Endothelial cell of umbilical vein (primary cell): ENCODE measurements at regions not wholly inside any gene's neighbourhood (a gene's known extent, or its start where the extent isn't known, plus 50 kb on each side); places are given as distances from the start of the nearest gene placed in this dataset.

Experiments
- BruUV-seq: library from RNA; stranded (reverse); fragments of 400-500 nt; replicated peaks from 2 replicates; lab custom pipeline; 2021; lab: Mats Ljungman, UMichigan
- CTCF ChIA-PET: fragments of 300-600, 350-600 bp; sonication (Branson Sonifier 250); formaldehyde crosslinking; loops from one replicate; lab custom pipeline; 2021; ENCODE audit warnings: antibody characterized with exemption, inconsistent platforms; lab: Charles Lee
- POLR2A ChIA-PET: fragments of 300-600, 350-600 bp; sonication (Branson Sonifier 250); formaldehyde crosslinking; loops from one replicate; lab custom pipeline; 2021; ENCODE audit warnings: antibody characterized with exemption, inconsistent platforms; lab: Charles Lee
- DNase-seq: peaks from one replicate; pipeline ENCODE4 v3.0.0-alpha.2; 2011; ENCODE audit warnings: low read depth, low spot score
- FAIRE-seq: peaks from 2 replicates; lab custom pipeline; 2011; peaks lifted over from hg19 to GRCh38; lab: Jason Lieb, UNC
- H2AFZ ChIP-seq: 2 replicates; pipeline ENCODE4 v1.6.0; 2012; ENCODE audit warnings: low read depth, low read length, control low read depth, inconsistent platforms
- H3K27ac ChIP-seq: 2 replicates; pipeline ENCODE4 v1.5.1; 2011; ENCODE audit warnings: low read depth, mild to moderate bottlenecking, control low read depth, low read length, moderate library complexity; ENCODE audit not compliant: insufficient read depth
- H3K27me3 ChIP-seq, 2 experiments: 2 replicates each; pipeline versions ENCODE4 v1.6.0 to v1.6.1; 2011; ENCODE audit warnings: low read length in 2 of 2, mixed read lengths in 1 of 2; ENCODE audit not compliant: control insufficient read depth in 2 of 2, insufficient read depth in 2 of 2
- H3K36me3 ChIP-seq, 2 experiments: 2 replicates in 1 of 2; 3 replicates in 1 of 2; pipeline ENCODE4 v1.5.1; 2011; ENCODE audit warnings: low read length in 2 of 2, mild to moderate bottlenecking in 1 of 2, moderate library complexity in 1 of 2; ENCODE audit not compliant: control insufficient read depth in 2 of 2, insufficient read depth in 2 of 2; ENCODE audit errors: extremely low read depth in 1 of 2
- H3K4me1 ChIP-seq: 3 replicates; pipeline ENCODE4 v1.5.1; 2011; ENCODE audit warnings: mild to moderate bottlenecking, low read length; ENCODE audit not compliant: control insufficient read depth, insufficient read depth; ENCODE audit errors: extremely low read depth
- H3K4me2 ChIP-seq: 2 replicates; pipeline ENCODE4 v1.6.1; 2011; ENCODE audit warnings: low read length, control low read depth, mixed read lengths; ENCODE audit not compliant: insufficient read depth
- H3K4me3 ChIP-seq, 3 experiments: fragments of 200-600 bp in 1 of 3; sonication (generic), shearing (Covaris generic) in 1 of 3; replicated peaks in 1 of 3; 2 replicates each; pipeline ENCODE4 v1.5.1; 2011 to 2016; ENCODE audit warnings: control low read depth in 3 of 3, low read length in 3 of 3, mild to moderate bottlenecking in 2 of 3, inconsistent platforms in 1 of 3, low read depth in 1 of 3, moderate library complexity in 1 of 3; ENCODE audit not compliant: insufficient read depth in 1 of 3
- H3K79me2 ChIP-seq: 2 replicates; pipeline ENCODE4 v1.6.0; 2012; ENCODE audit warnings: low read length, inconsistent platforms; ENCODE audit not compliant: control insufficient read depth, insufficient read depth
- H3K9ac ChIP-seq: replicated peaks from 2 replicates; pipeline ENCODE3; 2011; ENCODE audit warnings: low read length, control low read depth; ENCODE audit not compliant: insufficient read depth; ENCODE audit errors: extremely low read depth
- H3K9me1 ChIP-seq: replicated peaks from 3 replicates; pipeline ENCODE4 v1.6.0; 2011; ENCODE audit warnings: mild to moderate bottlenecking, low read length; ENCODE audit not compliant: control insufficient read depth, insufficient read depth; ENCODE audit errors: extremely low read depth
- H3K9me3 ChIP-seq: replicated peaks from 2 replicates; pipeline ENCODE4 v1.5.1; 2012; ENCODE audit warnings: low read length, inconsistent platforms; ENCODE audit not compliant: control insufficient read depth, insufficient read depth
- H4K20me1 ChIP-seq: replicated peaks from 2 replicates; pipeline ENCODE3; 2011; ENCODE audit warnings: mild to moderate bottlenecking, low read length; ENCODE audit not compliant: control insufficient read depth, insufficient read depth; ENCODE audit errors: extremely low read depth
- CTCF ChIP-seq, 2 donors: IDR thresholded peaks; 1 replicate in 1 of 2; 2 replicates in 1 of 2; pipeline ENCODE4 v1.5.1; 2011; ENCODE audit warnings: low read length in 2 of 2, mild to moderate bottlenecking in 2 of 2, moderate library complexity in 2 of 2, control low read depth in 1 of 2, inconsistent platforms in 1 of 2, low read depth in 1 of 2; ENCODE audit not compliant: insufficient read depth in 1 of 2; ENCODE audit errors: extremely low read depth in 1 of 2
- EZH2 ChIP-seq: IDR thresholded peaks from 2 replicates; pipeline ENCODE4 v1.6.1; 2012; ENCODE audit warnings: borderline replicate concordance, low read depth, mild to moderate bottlenecking, moderate library complexity, low read length, inconsistent platforms; ENCODE audit not compliant: severe bottlenecking
- GATA2 ChIP-seq: IDR thresholded peaks from 2 replicates; pipeline ENCODE4 v1.7.0; 2011; ENCODE audit warnings: low read depth, mild to moderate bottlenecking, moderate library complexity, mixed read lengths, low read length; ENCODE audit not compliant: insufficient read length, insufficient read depth
- JUN ChIP-seq: IDR thresholded peaks from 2 replicates; pipeline ENCODE4 v1.6.1; 2011; ENCODE audit warnings: borderline replicate concordance, low read depth; ENCODE audit not compliant: insufficient read length, insufficient read depth
- MAX ChIP-seq: IDR thresholded peaks from 2 replicates; pipeline ENCODE4 v1.6.1; 2011; ENCODE audit not compliant: insufficient read depth, insufficient read length
- POLR2A ChIP-seq: IDR thresholded peaks from 2 replicates; pipeline ENCODE4 v1.6.1; 2012; ENCODE audit warnings: low read depth, mild to moderate bottlenecking, control low read depth, low read length
- POLR2AphosphoS5 ChIP-seq: IDR thresholded peaks from 2 replicates; pipeline ENCODE4 v1.6.1; 2012; ENCODE audit warnings: low read depth, mild to moderate bottlenecking, control low read depth, low read length, moderate library complexity; ENCODE audit not compliant: insufficient read depth
- dilution Hi-C: fragments of 300-500 bp; cut with MboI; formaldehyde crosslinking; loops from one replicate; pipeline ENCODE4 v1.15.0; 2019; ENCODE audit warnings: low sequenced_read_pairs; ENCODE audit not compliant: extremely low pct_ligation_motif_present
- intact Hi-C: fragments of 100-400 bp; cut with micrococcal nuclease; formaldehyde crosslinking; loops from one replicate; pipeline ENCODE4 v1.10.0; 2022

- ChIA-PET POLR2A (no interaction called here), CTCF (no interaction called here)
- no peaks in the 10 kb centered on the region for H3K9me1 ChIP-seq
- no peak overlapping the region for H3K4me3 ChIP-seq
- FAIRE-seq: no peak
- H3K9ac ChIP-seq: no peak overlapping the region
- no peak for DNase-seq
- no peaks in the 10 kb centered on the region for H4K20me1 ChIP-seq
- H3K27me3 ChIP-seq: no peaks in the 10 kb centered on the region
- no peak overlapping the region for H3K27ac ChIP-seq
- BruUV-seq: no TSS peak
- dilution Hi-C loops (no loop called here), intact Hi-C loops (no loop called here)
- H3K36me3 ChIP-seq: no peaks in the 10 kb centered on the region
- TF ChIP-seq EZH2 (no peak), JUN (no peak), GATA2 (no peak), POLR2AphosphoS5 (no peak), CTCF (IDR thresholded peaks at IDR 0.05; ENCODE audit: extremely low read depth in 1 of 2, insufficient read depth in 1 of 2, low read depth in 1 of 2, low read length in 2 of 2) (no peak), MAX (no peak), POLR2A (no peak)
- no peaks in the 10 kb centered on the region for H3K4me1 ChIP-seq
- H3K9me3 ChIP-seq: no peaks in the 10 kb centered on the region
- H2AFZ ChIP-seq: no peak overlapping the region
- no peaks in the 10 kb centered on the region for H3K79me2 ChIP-seq
- H3K4me2 ChIP-seq: no peak overlapping the region
Measured at GRCh38 chr6:54775576-54775975, 71.0 kb upstream of the FAM83B start.
